K562 (cell line): ENCODE measurements at regions not wholly inside any gene's neighbourhood (a gene's known extent, or its start where the extent isn't known, plus 50 kb on each side); places are given as distances from the start of the nearest gene placed in this dataset.

Experiments used
- ATAC-seq: fragments of 200-7000 bp; cut with Tn5 transposase; 3 replicates; pipeline ENCODE4 v1.9.1; 2020; ENCODE audit warnings: moderate library complexity
- BruUV-seq: library from RNA; stranded (reverse); fragments of 400-500 nt; replicated peaks from 2 replicates; lab custom pipeline; 2021; lab: Mats Ljungman, UMichigan
- CTCF ChIA-PET: fragments of 300-600 bp; formaldehyde crosslinking; extraction: SDS; loops from one replicate; lab custom pipeline; 2021; ENCODE audit warnings: low intra/inter-chr PET ratio; lab: Yijun Ruan, JAX
- POLR2A ChIA-PET: fragments of 300-600, 350-650 bp; sonication (Branson Sonifier 250); formaldehyde crosslinking; extraction: SDS; loops from one replicate; lab custom pipeline; 2021; ENCODE audit warnings: antibody characterized with exemption, inconsistent platforms; lab: Yijun Ruan, JAX
- DNase-seq, 4 experiments: peaks; one replicate each; pipeline versions ENCODE4 v3.0.0 to v3.0.0-alpha.2; 2011 to 2018; ENCODE audit warnings: low spot score in 3 of 4, mixed read lengths in 3 of 4; ENCODE audit errors: extremely low read depth in 1 of 4
- FAIRE-seq: peaks from 2 replicates; lab custom pipeline; 2011; peaks lifted over from hg19 to GRCh38; lab: Jason Lieb, UNC
- H2AFZ ChIP-seq: 2 replicates; pipeline ENCODE4 v1.6.0; 2011; ENCODE audit warnings: low read depth, low read length, control low read depth, inconsistent platforms
- H3K27ac ChIP-seq: fragments of 200-600 bp; 3 replicates; pipeline ENCODE4 v1.8.0; 2011; ENCODE audit warnings: low read depth, mild to moderate bottlenecking, control low read depth, inconsistent platforms, low read length, moderate library complexity, mixed read lengths; ENCODE audit errors: extremely low read depth
- H3K27me3 ChIP-seq, 2 experiments: fragments of 300-600 bp in 1 of 2; 2 replicates in 1 of 2; 3 replicates in 1 of 2; pipeline versions ENCODE4 v1.6.0 to v1.8.0; 2011; ENCODE audit warnings: inconsistent platforms in 2 of 2, low read length in 2 of 2, mild to moderate bottlenecking in 1 of 2, mixed read lengths in 1 of 2, moderate library complexity in 1 of 2; ENCODE audit not compliant: control insufficient read depth in 2 of 2, insufficient read depth in 2 of 2
- H3K36me3 ChIP-seq: fragments of 300-600 bp; 3 replicates; pipeline ENCODE4 v1.8.0; 2011; ENCODE audit warnings: mild to moderate bottlenecking, low read length, inconsistent platforms; ENCODE audit not compliant: control insufficient read depth, insufficient read depth
- H3K4me1 ChIP-seq, 2 experiments: fragments of 200-600 bp in 1 of 2; replicated peaks in 1 of 2; 2 replicates in 1 of 2; 3 replicates in 1 of 2; pipeline versions ENCODE4 v1.5.1 to v1.8.0; 2011; ENCODE audit warnings: inconsistent platforms in 2 of 2, low read length in 2 of 2, mild to moderate bottlenecking in 1 of 2, mixed read lengths in 1 of 2, moderate library complexity in 1 of 2; ENCODE audit not compliant: control insufficient read depth in 2 of 2, insufficient read depth in 2 of 2
- H3K4me2 ChIP-seq: 2 replicates; pipeline ENCODE4 v1.6.1; 2011; ENCODE audit warnings: low read length, control low read depth, inconsistent platforms, mixed read lengths; ENCODE audit not compliant: insufficient read depth
- H3K4me3 ChIP-seq: fragments of 200-600 bp; sonication (generic), shearing (Covaris generic); 2 replicates; pipeline ENCODE4 v1.5.1; 2016; ENCODE audit warnings: control low read depth, inconsistent platforms
- H3K79me2 ChIP-seq: fragments of 200-600 bp; 3 replicates; pipeline ENCODE4 v1.8.0; 2011; ENCODE audit warnings: low read length, inconsistent platforms; ENCODE audit not compliant: control insufficient read depth, insufficient read depth
- H3K9ac ChIP-seq, 2 experiments: 2 replicates each; pipeline versions ENCODE4 v1.6.0 to v1.6.1; 2011; ENCODE audit warnings: low read depth in 2 of 2, low read length in 2 of 2, control low read depth in 1 of 2, inconsistent platforms in 1 of 2, mild to moderate bottlenecking in 1 of 2, mixed read lengths in 1 of 2; ENCODE audit not compliant: insufficient read depth in 1 of 2
- H3K9me1 ChIP-seq: one replicate; pipeline ENCODE4 v1.6.0; 2011; ENCODE audit warnings: inconsistent platforms, mild to moderate bottlenecking, low read length, moderate library complexity; ENCODE audit not compliant: control insufficient read depth, insufficient read depth
- H3K9me3 ChIP-seq: replicated peaks from 2 replicates; pipeline ENCODE4 v1.5.1; 2011; ENCODE audit warnings: low read depth, low read length, inconsistent platforms; ENCODE audit not compliant: control insufficient read depth, insufficient read depth
- H4K20me1 ChIP-seq: replicated peaks from 2 replicates; pipeline ENCODE4 v1.6.1; 2011; ENCODE audit warnings: low read length, inconsistent platforms, mixed read lengths; ENCODE audit not compliant: control insufficient read depth, insufficient read depth
- ZNF79 ChIP-seq: fragments of 250-450 bp; sonication (Bioruptor Pico); IDR thresholded peaks from 2 replicates; pipeline ENCODE4 v1.4.0; 2020; ENCODE audit warnings: low read depth, mild to moderate bottlenecking, moderate library complexity
- WGBS: fragments of 100-300 bp; shearing (Covaris generic); methylation state at CpG from one replicate; pipeline ENCODE4 v1.1.6; 2016; ENCODE audit warnings: low coverage, mixed read lengths; ENCODE audit not compliant: insufficient coverage; ENCODE audit errors: missing lambda C conversion rate; 5-methylcytosine and 5-hydroxymethylcytosine counted together
- in situ Hi-C: fragments of 300-500 bp; cut with MboI; formaldehyde crosslinking; loops from 4 replicates; pipeline ENCODE4 v1.15.0; 2018; ENCODE audit warnings: inconsistent platforms, mixed read lengths
- intact Hi-C: fragments of 100-400 bp; cut with micrococcal nuclease; formaldehyde crosslinking; loops from 2 replicates; pipeline ENCODE4 v1.14.2; 2022
- TF ChIP-seq, protein P1 (sequence below), 3 experiments: IDR thresholded peaks in 2 of 3; conservative IDR thresholded peaks in 1 of 3; 2 replicates each; pipeline ENCODE4 v1.5.1; 2011 to 2012; ENCODE audit warnings: low read length in 3 of 3, mild to moderate bottlenecking in 3 of 3, control low read depth in 2 of 3, improper control_type of control experiment in 1 of 3, inconsistent platforms in 1 of 3, low read depth in 1 of 3, mixed read lengths in 1 of 3, moderate library complexity in 1 of 3; ENCODE audit not compliant: insufficient read depth in 2 of 3

- Histone ChIP-seq H3K9me1 (no peaks in the 10 kb centered on the region), H3K4me1 (no peaks in the 10 kb centered on the region), H3K79me2 (no peaks in the 10 kb centered on the region), H3K27ac (no peak overlapping the region), H2AFZ (no peak overlapping the region), H3K9me3 (no peaks in the 10 kb centered on the region), H3K9ac (no peak overlapping the region), H3K4me2 (no peak overlapping the region), H3K36me3 (no peaks in the 10 kb centered on the region), H3K4me3 (no peak overlapping the region), H3K27me3 (no peaks in the 10 kb centered on the region), H4K20me1 (no peaks in the 10 kb centered on the region; the same call in 1 of the 2 replicates)
- FAIRE-seq, result no peak
- ChIA-PET CTCF (no interaction called here), POLR2A (no interaction called here)
- no peak for DNase-seq
- no peak for ATAC-seq
- 0% methylated on average over 4 of the region's 4 CpGs for WGBS
- BruUV-seq, result no TSS peak
- in situ Hi-C loops (no loop called here), intact Hi-C loops (no loop called here)
- TF ChIP-seq, protein P1, sequence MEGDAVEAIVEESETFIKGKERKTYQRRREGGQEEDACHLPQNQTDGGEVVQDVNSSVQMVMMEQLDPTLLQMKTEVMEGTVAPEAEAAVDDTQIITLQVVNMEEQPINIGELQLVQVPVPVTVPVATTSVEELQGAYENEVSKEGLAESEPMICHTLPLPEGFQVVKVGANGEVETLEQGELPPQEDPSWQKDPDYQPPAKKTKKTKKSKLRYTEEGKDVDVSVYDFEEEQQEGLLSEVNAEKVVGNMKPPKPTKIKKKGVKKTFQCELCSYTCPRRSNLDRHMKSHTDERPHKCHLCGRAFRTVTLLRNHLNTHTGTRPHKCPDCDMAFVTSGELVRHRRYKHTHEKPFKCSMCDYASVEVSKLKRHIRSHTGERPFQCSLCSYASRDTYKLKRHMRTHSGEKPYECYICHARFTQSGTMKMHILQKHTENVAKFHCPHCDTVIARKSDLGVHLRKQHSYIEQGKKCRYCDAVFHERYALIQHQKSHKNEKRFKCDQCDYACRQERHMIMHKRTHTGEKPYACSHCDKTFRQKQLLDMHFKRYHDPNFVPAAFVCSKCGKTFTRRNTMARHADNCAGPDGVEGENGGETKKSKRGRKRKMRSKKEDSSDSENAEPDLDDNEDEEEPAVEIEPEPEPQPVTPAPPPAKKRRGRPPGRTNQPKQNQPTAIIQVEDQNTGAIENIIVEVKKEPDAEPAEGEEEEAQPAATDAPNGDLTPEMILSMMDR (IDR thresholded peaks at IDR 0.05 in 2 of 3, conservative IDR thresholded peaks at IDR 0.05 in 1 of 3; ENCODE audit: insufficient read depth in 2 of 3, low read depth in 1 of 3, low read length in 3 of 3), result 0 out of 6 replicates have a peak, but pooled peaks of 1 of the 3 experiments have one; percentile 6
- no peak for TF ChIP-seq ZNF79 (CRISPR knock-in tag)
These were observed 479.3 kb upstream of the ZFHX3 start for GRCh38 chr16:73527187-73527586.
